ENCODE measurements at regions not wholly inside any gene's neighbourhood (a gene's known extent, or its start where the extent isn't known, plus 50 kb on each side); places are given as distances from the start of the nearest gene placed in this dataset.

DNA sequence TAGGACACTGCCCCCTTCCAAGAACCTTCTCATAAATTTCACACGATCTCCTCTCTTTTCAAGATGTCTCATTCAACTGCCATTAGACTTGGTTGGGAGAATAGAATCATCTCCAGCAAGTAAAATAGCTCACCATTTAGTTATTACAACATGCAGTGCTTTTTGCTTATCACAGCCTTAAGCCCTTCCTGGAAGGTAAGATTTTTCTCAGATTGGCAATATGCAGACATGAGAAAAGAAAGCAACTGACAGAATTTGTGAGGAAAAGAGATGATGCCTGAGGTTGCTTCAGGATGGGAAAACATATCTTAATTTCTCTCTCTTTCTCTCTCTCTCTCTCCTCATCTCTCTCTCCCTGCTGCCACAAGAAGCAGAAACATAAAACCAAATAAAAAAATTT lies 855.1 kb upstream of the ACVR2A start:
- no peak overlapping the region for H3K27ac ChIP-seq (ENCODE audit: low read length in 2 of 2)
- H3K9me3 ChIP-seq (ENCODE audit: control extremely low read depth in 1 of 3, control insufficient read depth in 2 of 3, insufficient read depth in 1 of 3, low read length in 2 of 3), result no peaks in the 10 kb centered on the region
- no peaks in the 10 kb centered on the region for H4K20me1 ChIP-seq (ENCODE audit: control insufficient read depth, insufficient read depth, low read length, poor library complexity, severe bottlenecking)
- TF ChIP-seq, protein P1, sequence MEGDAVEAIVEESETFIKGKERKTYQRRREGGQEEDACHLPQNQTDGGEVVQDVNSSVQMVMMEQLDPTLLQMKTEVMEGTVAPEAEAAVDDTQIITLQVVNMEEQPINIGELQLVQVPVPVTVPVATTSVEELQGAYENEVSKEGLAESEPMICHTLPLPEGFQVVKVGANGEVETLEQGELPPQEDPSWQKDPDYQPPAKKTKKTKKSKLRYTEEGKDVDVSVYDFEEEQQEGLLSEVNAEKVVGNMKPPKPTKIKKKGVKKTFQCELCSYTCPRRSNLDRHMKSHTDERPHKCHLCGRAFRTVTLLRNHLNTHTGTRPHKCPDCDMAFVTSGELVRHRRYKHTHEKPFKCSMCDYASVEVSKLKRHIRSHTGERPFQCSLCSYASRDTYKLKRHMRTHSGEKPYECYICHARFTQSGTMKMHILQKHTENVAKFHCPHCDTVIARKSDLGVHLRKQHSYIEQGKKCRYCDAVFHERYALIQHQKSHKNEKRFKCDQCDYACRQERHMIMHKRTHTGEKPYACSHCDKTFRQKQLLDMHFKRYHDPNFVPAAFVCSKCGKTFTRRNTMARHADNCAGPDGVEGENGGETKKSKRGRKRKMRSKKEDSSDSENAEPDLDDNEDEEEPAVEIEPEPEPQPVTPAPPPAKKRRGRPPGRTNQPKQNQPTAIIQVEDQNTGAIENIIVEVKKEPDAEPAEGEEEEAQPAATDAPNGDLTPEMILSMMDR (IDR thresholded peaks at IDR 0.05), result no peak
- TF ChIP-seq EZH2 (IDR thresholded peaks at IDR 0.05; ENCODE audit: borderline replicate concordance, insufficient read depth, low read depth, low read length, poor library complexity, severe bottlenecking), result no peak
- no peak overlapping the region for H3K9ac ChIP-seq (ENCODE audit: low read length)
- no peak overlapping the region for H3K4me2 ChIP-seq (replicated peaks; ENCODE audit: low read depth, low read length, poor library complexity, severe bottlenecking)
- Mint-ChIP-seq H3K4me3 (no peak overlapping the region), H3K9me3 (ENCODE audit: insufficient read depth) (no peaks in the 10 kb centered on the region), H3K27me3 (no peaks in the 10 kb centered on the region), H3K4me1 (peaks cover 14% of the 10 kb centered on the region), H3K27ac (no peak overlapping the region)
- H3K27me3 ChIP-seq (replicated peaks in 1 of 4; ENCODE audit: control extremely low read depth in 1 of 4, control insufficient read depth in 3 of 4, insufficient read depth in 4 of 4, low read length in 3 of 4), result no peaks in the 10 kb centered on the region
- H2AFZ ChIP-seq (ENCODE audit: insufficient read depth, low read depth, low read length, poor library complexity, severe bottlenecking), result no peak overlapping the region
- no peaks in the 10 kb centered on the region for H3K36me3 ChIP-seq (replicated peaks in 1 of 2; ENCODE audit: control extremely low read depth in 1 of 2, control insufficient read depth in 1 of 2, extremely low read depth in 1 of 2, insufficient read depth in 2 of 2, low read length in 1 of 2)
- DNase-seq (no peak), ATAC-seq (ENCODE audit: low read depth) (no peak)
- no peaks in the 10 kb centered on the region for H3K79me2 ChIP-seq (ENCODE audit: control insufficient read depth, insufficient read depth, low read length)
- intact Hi-C loops (cut with micrococcal nuclease), result no loop called here
- H3K4me3 ChIP-seq (ENCODE audit: control extremely low read depth in 1 of 5, extremely low read depth in 1 of 5, insufficient read depth in 1 of 5, low read depth in 2 of 5, low read length in 4 of 5), result no peak overlapping the region
- WGBS (ENCODE audit: insufficient coverage), result no CpG with 5 or more reads among the region's 1 CpG
- ChIA-PET CTCF (no interaction called here), POLR2A (no interaction called here)
- no peaks in the 10 kb centered on the region for H3K4me1 ChIP-seq (ENCODE audit: control insufficient read depth in 2 of 2, insufficient read depth in 2 of 2, low read length in 2 of 2)

- Histone ChIP-seq H3K27me3 (replicated peaks in 1 of 4; ENCODE audit: control extremely low read depth in 1 of 4, control insufficient read depth in 3 of 4, insufficient read depth in 4 of 4, low read length in 3 of 4) (no peaks in the 10 kb centered on the region), H3K9me3 (ENCODE audit: control extremely low read depth in 1 of 3, control insufficient read depth in 2 of 3, insufficient read depth in 1 of 3, low read length in 2 of 3) (no peaks in the 10 kb centered on the region), H3K9ac (ENCODE audit: low read length) (no peak overlapping the region), H4K20me1 (ENCODE audit: control insufficient read depth, insufficient read depth, low read length, poor library complexity, severe bottlenecking) (no peaks in the 10 kb centered on the region), H3K4me3 (ENCODE audit: control extremely low read depth in 1 of 5, extremely low read depth in 1 of 5, insufficient read depth in 1 of 5, low read depth in 2 of 5, low read length in 4 of 5) (no peak overlapping the region), H3K4me2 (replicated peaks; ENCODE audit: low read depth, low read length, poor library complexity, severe bottlenecking) (no peak overlapping the region), H3K4me1 (ENCODE audit: control insufficient read depth in 2 of 2, insufficient read depth in 2 of 2, low read length in 2 of 2) (no peaks in the 10 kb centered on the region), H3K79me2 (ENCODE audit: control insufficient read depth, insufficient read depth, low read length) (no peaks in the 10 kb centered on the region), H3K27ac (ENCODE audit: low read length in 2 of 2) (no peak overlapping the region), H3K36me3 (replicated peaks in 1 of 2; ENCODE audit: control extremely low read depth in 1 of 2, control insufficient read depth in 1 of 2, extremely low read depth in 1 of 2, insufficient read depth in 2 of 2, low read length in 1 of 2) (no peaks in the 10 kb centered on the region), H2AFZ (ENCODE audit: insufficient read depth, low read depth, low read length, poor library complexity, severe bottlenecking) (no peak overlapping the region)
- Mint-ChIP-seq H3K4me3 (no peak overlapping the region), H3K27ac (no peak overlapping the region), H3K9me3 (ENCODE audit: insufficient read depth) (no peaks in the 10 kb centered on the region), H3K4me1 (peaks cover 14% of the 10 kb centered on the region), H3K27me3 (no peaks in the 10 kb centered on the region)
- TF ChIP-seq, protein P1 (IDR thresholded peaks at IDR 0.05), result no peak
- TF ChIP-seq EZH2 (IDR thresholded peaks at IDR 0.05; ENCODE audit: borderline replicate concordance, insufficient read depth, low read depth, low read length, poor library complexity, severe bottlenecking), result no peak
- DNase-seq, result no peak
- ChIA-PET POLR2A (no interaction called here), CTCF (no interaction called here)
- no peak for ATAC-seq (ENCODE audit: low read depth)
- intact Hi-C loops (cut with micrococcal nuclease), result no loop called here
- WGBS (ENCODE audit: insufficient coverage), result 94% methylated on average over 2 of the region's 2 CpGs
Observed at GRCh38 chr2:146987996-146988395, 856.8 kb upstream of the ACVR2A start.
